Astrocyte of the cerebellum (primary cell): ENCODE measurements at regions not wholly inside any gene's neighbourhood (a gene's known extent, or its start where the extent isn't known, plus 50 kb on each side); places are given as distances from the start of the nearest gene placed in this dataset.

Experiments used
- DNase-seq: peaks from one replicate; pipeline ENCODE4 v3.0.0-alpha.2; 2011; ENCODE audit warnings: low read depth
- H3K4me3 ChIP-seq: 2 replicates; pipeline ENCODE4 v1.5.1; 2011; ENCODE audit warnings: mild to moderate bottlenecking, low read depth, low read length, moderate library complexity
- in situ Hi-C: cut with HindIII; loops from 2 replicates; pipeline ENCODE4 v1.10.0; 2017; ENCODE audit warnings: low sequenced_read_pairs
- TF ChIP-seq, protein P1 (sequence below): IDR thresholded peaks from 2 replicates; pipeline ENCODE4 v1.5.1; 2012; ENCODE audit warnings: low read length, low read depth, moderate library complexity, mild to moderate bottlenecking; ENCODE audit errors: missing control alignments

DNA sequence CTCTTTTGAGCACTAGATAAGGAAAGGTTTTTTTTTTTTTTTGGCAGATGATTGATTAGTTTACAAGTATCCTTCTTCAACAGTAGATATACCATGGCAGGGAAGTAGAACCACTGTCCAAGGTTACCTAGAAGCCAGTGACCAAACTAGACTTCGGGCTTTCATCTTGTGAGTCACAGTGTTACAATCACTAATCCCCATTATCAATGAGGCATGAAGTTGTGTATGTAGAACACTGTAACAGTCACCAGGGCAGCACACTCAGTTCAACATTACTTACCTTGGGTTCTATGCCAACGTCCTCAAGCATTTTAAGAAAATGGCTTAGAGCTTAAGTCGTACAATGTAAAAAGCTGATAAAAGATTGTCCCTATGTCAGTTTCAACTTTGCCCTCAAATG is 430.9 kb downstream of the ETS1 start:
- no peak overlapping the region for H3K4me3 ChIP-seq
- in situ Hi-C loops = loop anchor here (10.0 kb wide), 1 partner anchor 678 kb away; no protein-coding TSS in a partner anchor
- no peak for DNase-seq
- TF ChIP-seq, protein P1, sequence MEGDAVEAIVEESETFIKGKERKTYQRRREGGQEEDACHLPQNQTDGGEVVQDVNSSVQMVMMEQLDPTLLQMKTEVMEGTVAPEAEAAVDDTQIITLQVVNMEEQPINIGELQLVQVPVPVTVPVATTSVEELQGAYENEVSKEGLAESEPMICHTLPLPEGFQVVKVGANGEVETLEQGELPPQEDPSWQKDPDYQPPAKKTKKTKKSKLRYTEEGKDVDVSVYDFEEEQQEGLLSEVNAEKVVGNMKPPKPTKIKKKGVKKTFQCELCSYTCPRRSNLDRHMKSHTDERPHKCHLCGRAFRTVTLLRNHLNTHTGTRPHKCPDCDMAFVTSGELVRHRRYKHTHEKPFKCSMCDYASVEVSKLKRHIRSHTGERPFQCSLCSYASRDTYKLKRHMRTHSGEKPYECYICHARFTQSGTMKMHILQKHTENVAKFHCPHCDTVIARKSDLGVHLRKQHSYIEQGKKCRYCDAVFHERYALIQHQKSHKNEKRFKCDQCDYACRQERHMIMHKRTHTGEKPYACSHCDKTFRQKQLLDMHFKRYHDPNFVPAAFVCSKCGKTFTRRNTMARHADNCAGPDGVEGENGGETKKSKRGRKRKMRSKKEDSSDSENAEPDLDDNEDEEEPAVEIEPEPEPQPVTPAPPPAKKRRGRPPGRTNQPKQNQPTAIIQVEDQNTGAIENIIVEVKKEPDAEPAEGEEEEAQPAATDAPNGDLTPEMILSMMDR = no peak

DNA sequence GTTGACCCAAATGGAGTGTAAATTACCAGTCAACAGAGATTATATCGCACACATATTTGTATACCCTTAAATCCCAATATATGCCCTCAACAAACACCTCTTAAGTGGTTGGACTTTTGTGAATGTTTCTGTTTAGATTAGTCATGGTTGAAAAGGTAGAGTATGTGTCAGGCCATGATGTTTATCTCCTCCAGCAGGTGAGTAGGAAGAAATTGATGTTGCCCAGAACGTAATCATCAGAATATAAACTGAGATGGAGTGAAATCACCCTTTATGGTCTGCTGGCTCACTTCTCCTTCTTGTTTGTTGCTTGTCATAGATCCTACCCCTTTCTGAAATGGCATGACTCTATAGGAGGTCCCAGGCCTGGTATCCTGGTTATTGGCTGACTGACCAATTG is 431.8 kb downstream of the ETS1 start:
- no peak for DNase-seq
- TF ChIP-seq, protein P1 = no peak
- in situ Hi-C loops = loop anchor here (10.0 kb wide), 1 partner anchor 679 kb away; no protein-coding TSS in a partner anchor
- no peak overlapping the region for H3K4me3 ChIP-seq

DNA sequence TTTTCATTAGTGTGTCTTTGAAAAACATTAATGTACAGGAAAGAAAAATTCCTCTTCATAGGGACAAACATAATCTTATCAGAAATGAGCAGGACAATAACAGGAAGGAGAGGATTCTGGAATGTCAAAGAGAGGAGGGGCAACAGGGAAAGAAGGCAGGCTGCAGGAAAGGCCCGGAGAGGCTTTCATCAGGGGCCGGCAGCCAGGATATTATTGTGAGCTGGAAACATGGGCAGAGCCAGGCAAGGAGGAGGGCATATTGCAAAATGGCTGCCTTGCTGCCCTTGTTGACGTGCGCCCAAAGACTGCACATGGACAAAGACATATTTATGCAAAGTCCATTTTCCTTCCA is 433.7 kb downstream of the ETS1 start:
- TF ChIP-seq, protein P1 = no peak
- in situ Hi-C loops = loop anchor here (10.0 kb wide), 1 partner anchor 681 kb away; no protein-coding TSS in a partner anchor
- no peak overlapping the region for H3K4me3 ChIP-seq
- DNase-seq = no peak

DNA sequence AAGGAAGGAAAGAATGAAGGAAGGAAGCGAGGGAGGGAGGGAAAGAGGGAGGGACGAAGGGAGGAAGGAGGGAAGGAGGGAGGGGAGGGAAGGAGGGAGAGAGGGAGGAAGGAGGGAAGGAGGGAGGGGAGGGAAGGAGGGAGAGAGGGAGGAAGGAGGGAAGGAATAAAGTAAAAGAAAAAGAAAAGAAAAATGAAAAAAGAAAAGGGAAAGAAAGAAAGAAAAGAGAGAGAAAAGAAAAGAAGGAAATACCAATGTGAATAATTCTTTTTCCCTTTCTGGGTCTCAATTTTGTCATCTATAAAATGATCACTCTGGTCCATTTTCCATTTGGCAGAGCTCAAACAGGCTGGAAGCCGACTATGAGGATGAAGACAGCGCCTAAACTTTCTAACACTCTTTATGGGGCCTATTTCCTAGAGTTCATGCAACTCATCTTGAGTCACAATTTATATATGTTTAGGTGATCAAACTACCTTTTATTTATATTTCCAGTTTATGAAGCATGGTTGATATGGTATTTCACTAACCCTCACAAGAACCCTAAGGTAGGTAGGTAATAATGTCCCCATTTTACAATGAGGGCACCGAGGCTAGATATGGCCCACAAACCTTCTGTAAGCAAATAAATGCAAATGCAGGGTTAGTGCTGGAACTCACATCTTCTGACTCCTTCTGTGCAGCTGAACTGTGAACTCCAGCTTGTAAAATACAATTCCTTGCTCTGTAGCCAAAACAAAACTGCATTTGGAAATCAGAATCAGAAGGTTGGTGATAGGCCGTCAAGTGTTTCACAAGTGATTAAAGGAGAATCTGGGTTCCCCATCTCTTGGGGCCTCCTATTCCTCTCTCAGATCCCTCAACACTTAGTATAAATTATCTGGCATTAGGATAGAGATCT is 434.3 kb downstream of the ETS1 start:
- no peak overlapping the region for H3K4me3 ChIP-seq
- no peak for DNase-seq
- in situ Hi-C loops = loop anchor here (10.0 kb wide), 1 partner anchor 682 kb away; no protein-coding TSS in a partner anchor
- TF ChIP-seq, protein P1 = no peak

DNA sequence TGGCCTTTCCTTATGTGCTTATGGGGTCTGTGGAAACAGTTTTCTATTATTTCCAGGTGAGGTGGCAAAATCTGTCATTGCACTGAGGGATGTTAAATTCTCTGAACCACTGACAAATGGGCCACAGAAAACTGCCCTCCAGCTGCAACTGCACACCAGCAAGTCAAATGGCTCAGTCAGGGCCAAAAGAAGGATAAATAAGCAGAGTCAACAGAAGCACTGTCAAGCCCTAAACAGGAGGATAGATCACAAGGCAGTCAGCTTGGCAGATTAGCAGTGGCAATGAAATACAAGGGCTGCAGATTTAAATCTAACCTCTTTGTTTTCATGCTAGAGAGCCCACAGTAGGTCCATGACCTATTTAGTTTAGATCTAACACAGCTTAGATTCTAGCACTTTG is 435.6 kb downstream of the ETS1 start:
- DNase-seq = no peak
- in situ Hi-C loops = loop anchor here (10.0 kb wide), 1 partner anchor 683 kb away; no protein-coding TSS in a partner anchor
- H3K4me3 ChIP-seq = no peak overlapping the region
- TF ChIP-seq, protein P1 = no peak

DNA sequence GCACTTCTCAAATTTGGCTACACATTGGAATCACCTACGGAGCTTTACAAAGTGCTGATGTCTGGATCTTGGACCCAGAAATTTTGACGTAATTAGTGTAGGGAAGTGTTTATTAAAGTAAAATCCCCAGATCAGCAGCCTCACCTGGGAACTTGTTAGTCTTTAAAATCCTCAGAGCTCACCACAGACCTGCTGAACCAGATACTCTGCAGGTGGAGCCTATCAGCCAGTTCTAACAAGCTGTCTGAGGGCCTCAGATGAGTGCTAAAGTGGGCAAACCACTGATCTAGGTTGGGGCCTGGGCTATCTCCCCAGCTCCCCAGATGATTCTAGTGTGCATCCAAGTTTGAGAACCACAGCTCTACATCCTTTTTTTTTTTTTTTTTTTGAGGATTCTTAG is 436.0 kb downstream of the ETS1 start:
- no peak for DNase-seq
- in situ Hi-C loops = loop anchor here (10.0 kb wide), 1 partner anchor 683 kb away; no protein-coding TSS in a partner anchor
- no peak overlapping the region for H3K4me3 ChIP-seq
- TF ChIP-seq, protein P1 = no peak
